ENCODE measurements at regions not wholly inside any gene's neighbourhood (a gene's known extent, or its start where the extent isn't known, plus 50 kb on each side); places are given as distances from the start of the nearest gene placed in this dataset.

- TF ChIP-seq POLR2A (IDR thresholded peaks at IDR 0.05) (no peak), CTCF (IDR thresholded peaks at IDR 0.05) (no peak)
Observed at GRCh38 chr5:125083981-125084380, 337.5 kb upstream of the ZNF608 start.
